Liver (tissue), 3 donors: ENCODE measurements at regions not wholly inside any gene's neighbourhood (a gene's known extent, or its start where the extent isn't known, plus 50 kb on each side); places are given as distances from the start of the nearest gene placed in this dataset.

Source experiments
- HNF4G ChIP-seq: IDR thresholded peaks from 2 replicates; pipeline ENCODE4 v1.6.1; 2016; ENCODE audit warnings: antibody characterized with exemption
- TAF1 ChIP-seq: conservative IDR thresholded peaks from 2 replicates; pipeline ENCODE4 v1.6.1; 2016; ENCODE audit warnings: antibody characterized with exemption, mild to moderate bottlenecking
- TF ChIP-seq, protein P1 (sequence below): fragments of 150-350 bp; IDR thresholded peaks from 2 replicates; pipeline ENCODE4 v1.5.1; 2017; ENCODE audit warnings: improper control_type of control experiment, low read depth, low read length; ENCODE audit not compliant: missing input control
- donor health status: healthy.
- donor health status: healthy.

- TF ChIP-seq, protein P1, sequence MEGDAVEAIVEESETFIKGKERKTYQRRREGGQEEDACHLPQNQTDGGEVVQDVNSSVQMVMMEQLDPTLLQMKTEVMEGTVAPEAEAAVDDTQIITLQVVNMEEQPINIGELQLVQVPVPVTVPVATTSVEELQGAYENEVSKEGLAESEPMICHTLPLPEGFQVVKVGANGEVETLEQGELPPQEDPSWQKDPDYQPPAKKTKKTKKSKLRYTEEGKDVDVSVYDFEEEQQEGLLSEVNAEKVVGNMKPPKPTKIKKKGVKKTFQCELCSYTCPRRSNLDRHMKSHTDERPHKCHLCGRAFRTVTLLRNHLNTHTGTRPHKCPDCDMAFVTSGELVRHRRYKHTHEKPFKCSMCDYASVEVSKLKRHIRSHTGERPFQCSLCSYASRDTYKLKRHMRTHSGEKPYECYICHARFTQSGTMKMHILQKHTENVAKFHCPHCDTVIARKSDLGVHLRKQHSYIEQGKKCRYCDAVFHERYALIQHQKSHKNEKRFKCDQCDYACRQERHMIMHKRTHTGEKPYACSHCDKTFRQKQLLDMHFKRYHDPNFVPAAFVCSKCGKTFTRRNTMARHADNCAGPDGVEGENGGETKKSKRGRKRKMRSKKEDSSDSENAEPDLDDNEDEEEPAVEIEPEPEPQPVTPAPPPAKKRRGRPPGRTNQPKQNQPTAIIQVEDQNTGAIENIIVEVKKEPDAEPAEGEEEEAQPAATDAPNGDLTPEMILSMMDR, result no peak
- TF ChIP-seq HNF4G, result no peak
- TF ChIP-seq TAF1, result no peak
Measured at GRCh38 chr22:49604732-49605302, 222.9 kb downstream of the BRD1 start.
